C4-2B (cell line): ENCODE measurements at regions not wholly inside any gene's neighbourhood (a gene's known extent, or its start where the extent isn't known, plus 50 kb on each side); places are given as distances from the start of the nearest gene placed in this dataset.

Experiments
- H3K27ac ChIP-seq: fragments of 450-650 bp; 2 replicates; pipeline ENCODE4 v1.5.1; 2017
- CTCF ChIP-seq: fragments of 450-650 bp; conservative IDR thresholded peaks from 2 replicates; pipeline ENCODE4 v1.5.1; 2017; ENCODE audit warnings: mild to moderate bottlenecking
- ZFX ChIP-seq: fragments of 450-650 bp; IDR thresholded peaks from 2 replicates; pipeline ENCODE4 v1.6.1; 2017

GRCh38 chr1:105793536-105794146, 1262.8 kb upstream of the PRMT6 start:
- H3K27ac ChIP-seq: no peak overlapping the region
- TF ChIP-seq CTCF (peak; percentile 94), ZFX (no peak)

- no peak for TF ChIP-seq CTCF
- no peak for TF ChIP-seq ZFX
- H3K27ac ChIP-seq: no peak overlapping the region
Measured at GRCh38 chr1:105795741-105796140, 1260.7 kb upstream of the PRMT6 start.

GRCh38 chr1:105830571-105831146, 1225.8 kb upstream of the PRMT6 start:
- TF ChIP-seq CTCF: no peak
- TF ChIP-seq ZFX: no peak
- H3K27ac ChIP-seq: no peak overlapping the region

- H3K27ac ChIP-seq: no peak overlapping the region
- TF ChIP-seq CTCF: no peak
- no peak for TF ChIP-seq ZFX
Measured at GRCh38 chr1:105838071-105838470, 1218.4 kb upstream of the PRMT6 start.

- no peak for TF ChIP-seq CTCF
- no peak for TF ChIP-seq ZFX
- H3K27ac ChIP-seq: no peak overlapping the region
Measured at GRCh38 chr1:105865546-105865945, 1190.9 kb upstream of the PRMT6 start.

- no peak overlapping the region for H3K27ac ChIP-seq
- TF ChIP-seq ZFX: no peak
Measured at GRCh38 chr1:105872817-105873216, 1183.7 kb upstream of the PRMT6 start.

GRCh38 chr1:105874621-105875020, 1181.9 kb upstream of the PRMT6 start:
- TF ChIP-seq CTCF (no peak), ZFX (no peak)
- H3K27ac ChIP-seq: no peak overlapping the region

GRCh38 chr1:105886309-105886708, 1170.2 kb upstream of the PRMT6 start:
- H3K27ac ChIP-seq: no peak overlapping the region
- no peak for TF ChIP-seq ZFX
